Tibial nerve (tissue), 4 donors: ENCODE measurements at regions not wholly inside any gene's neighbourhood (a gene's known extent, or its start where the extent isn't known, plus 50 kb on each side); places are given as distances from the start of the nearest gene placed in this dataset.
"Not testable (repeated sequence)": the region's sequence is repeated elsewhere in the genome, so short reads cannot be mapped to it uniquely, and the experiment has no call there.

Experiments used
- DNase-seq, 2 donors: peaks; one replicate each; pipeline ENCODE4 v3.0.0-alpha.2; 2019; ENCODE audit warnings: low spot score in 2 of 2
- H3K27ac ChIP-seq, 4 donors: fragments of 200-600 bp; sonication (generic) in 3 of 4; one replicate each; pipeline ENCODE4 v1.5.1; 2017 to 2019; ENCODE audit warnings: mild to moderate bottlenecking in 1 of 4
- H3K27me3 ChIP-seq, 2 donors: fragments of 200-600 bp; sonication (generic) in 1 of 2; one replicate each; pipeline versions ENCODE4 v1.5.1 to v1.6.0; 2017 to 2019
- H3K36me3 ChIP-seq, 3 donors: fragments of 200-600 bp; sonication (generic); one replicate each; pipeline ENCODE4 v1.5.1; 2018 to 2019
- H3K4me1 ChIP-seq, 4 donors: fragments of 200-600 bp; sonication (generic) in 3 of 4; one replicate each; pipeline ENCODE4 v1.5.1; 2017 to 2019
- H3K4me3 ChIP-seq, 4 donors: fragments of 200-600 bp; sonication (generic) in 3 of 4; one replicate each; pipeline ENCODE4 v1.5.1; 2017 to 2019; ENCODE audit warnings: mild to moderate bottlenecking in 1 of 4, moderate library complexity in 1 of 4
- H3K9me3 ChIP-seq, 4 donors: fragments of 200-600 bp; sonication (generic) in 3 of 4; one replicate each; pipeline ENCODE4 v1.5.1; 2017 to 2019
- EP300 ChIP-seq, 2 donors: sonication (generic); formaldehyde crosslinking; IDR thresholded peaks; one replicate each; pipeline ENCODE4 v1.6.1; 2017; ENCODE audit warnings: antibody characterized with exemption in 2 of 2, mild to moderate bottlenecking in 1 of 2
- POLR2A ChIP-seq, 2 donors: fragments of 450-650 bp; IDR thresholded peaks; one replicate each; pipeline ENCODE4 v1.6.1; 2017; ENCODE audit warnings: antibody characterized with exemption in 2 of 2, mild to moderate bottlenecking in 2 of 2, moderate library complexity in 2 of 2
- WGBS, 2 donors: methylation state at CpG; one replicate each; pipeline ENCODE4 v1.1.5; 2018; 5-methylcytosine and 5-hydroxymethylcytosine counted together
- TF ChIP-seq, protein P1 (sequence below), 5 experiments: fragments of 200-600 bp in 3 of 5; fragments of 450-650 bp in 2 of 5; sonication (generic) in 3 of 5; IDR thresholded peaks; one replicate each; pipeline ENCODE4 v1.5.1; 2016 to 2019; ENCODE audit warnings: antibody characterized with exemption in 5 of 5, mild to moderate bottlenecking in 3 of 5, moderate library complexity in 2 of 5

GRCh38 chr5:158049459-158049858 lies 190.5 kb upstream of the CLINT1 start:
- TF ChIP-seq POLR2A (IDR thresholded peaks at IDR 0.05) (no peak), EP300 (IDR thresholded peaks at IDR 0.05) (no peak)
- TF ChIP-seq, protein P1, sequence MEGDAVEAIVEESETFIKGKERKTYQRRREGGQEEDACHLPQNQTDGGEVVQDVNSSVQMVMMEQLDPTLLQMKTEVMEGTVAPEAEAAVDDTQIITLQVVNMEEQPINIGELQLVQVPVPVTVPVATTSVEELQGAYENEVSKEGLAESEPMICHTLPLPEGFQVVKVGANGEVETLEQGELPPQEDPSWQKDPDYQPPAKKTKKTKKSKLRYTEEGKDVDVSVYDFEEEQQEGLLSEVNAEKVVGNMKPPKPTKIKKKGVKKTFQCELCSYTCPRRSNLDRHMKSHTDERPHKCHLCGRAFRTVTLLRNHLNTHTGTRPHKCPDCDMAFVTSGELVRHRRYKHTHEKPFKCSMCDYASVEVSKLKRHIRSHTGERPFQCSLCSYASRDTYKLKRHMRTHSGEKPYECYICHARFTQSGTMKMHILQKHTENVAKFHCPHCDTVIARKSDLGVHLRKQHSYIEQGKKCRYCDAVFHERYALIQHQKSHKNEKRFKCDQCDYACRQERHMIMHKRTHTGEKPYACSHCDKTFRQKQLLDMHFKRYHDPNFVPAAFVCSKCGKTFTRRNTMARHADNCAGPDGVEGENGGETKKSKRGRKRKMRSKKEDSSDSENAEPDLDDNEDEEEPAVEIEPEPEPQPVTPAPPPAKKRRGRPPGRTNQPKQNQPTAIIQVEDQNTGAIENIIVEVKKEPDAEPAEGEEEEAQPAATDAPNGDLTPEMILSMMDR (IDR thresholded peaks at IDR 0.05) = no peak
- Histone ChIP-seq H3K36me3 (no peaks in the 10 kb centered on the region), H3K4me1 (no peaks in the 10 kb centered on the region), H3K27me3 (no peaks in the 10 kb centered on the region), H3K4me3 (no peak overlapping the region), H3K9me3 (no peaks in the 10 kb centered on the region), H3K27ac (no peak overlapping the region)
- DNase-seq = no peak
- 71 to 75% methylated on average over 1 of the region's 1 CpG for WGBS, 2 donors

- no peak overlapping the region for H3K27ac ChIP-seq
- WGBS, 2 donors = 79 to 84% methylated on average over 1 of the region's 1 CpG
- TF ChIP-seq POLR2A (IDR thresholded peaks at IDR 0.05) (no peak), EP300 (IDR thresholded peaks at IDR 0.05) (no peak)
- TF ChIP-seq, protein P1 (IDR thresholded peaks at IDR 0.05) = no peak
- H3K4me1 ChIP-seq = no peaks in the 10 kb centered on the region
- H3K27me3 ChIP-seq = no peaks in the 10 kb centered on the region
- no peak overlapping the region for H3K4me3 ChIP-seq
- no peak for DNase-seq
- H3K9me3 ChIP-seq = no peaks in the 10 kb centered on the region
- no peaks in the 10 kb centered on the region for H3K36me3 ChIP-seq
Observed at GRCh38 chr5:158045696-158046095, 186.8 kb upstream of the CLINT1 start.

GRCh38 chr5:158039911-158040347 lies 181.0 kb upstream of the CLINT1 start:
- Histone ChIP-seq H3K9me3 (peaks cover 0 to 9% (median 2%) of the 10 kb centered on the region in 4 donors), H3K36me3 (no peaks in the 10 kb centered on the region), H3K27me3 (no peaks in the 10 kb centered on the region), H3K4me3 (no peak overlapping the region), H3K27ac (no peak overlapping the region), H3K4me1 (no peaks in the 10 kb centered on the region)
- DNase-seq = no peak
- TF ChIP-seq, protein P1 (IDR thresholded peaks at IDR 0.05) = no peak
- no peak for TF ChIP-seq EP300 (IDR thresholded peaks at IDR 0.05)
- TF ChIP-seq POLR2A (IDR thresholded peaks at IDR 0.05) = no peak
- 49 to 59% methylated on average over 2 of the region's 2 CpGs for WGBS, 2 donors

GRCh38 chr5:158039441-158039840 lies 180.5 kb upstream of the CLINT1 start:
- no peaks in the 10 kb centered on the region for H3K4me1 ChIP-seq
- no peak for DNase-seq
- no peaks in the 10 kb centered on the region for H3K27me3 ChIP-seq
- 56 to 97% methylated on average over 1 of the region's 1 CpG for WGBS, 2 donors
- no peak overlapping the region for H3K4me3 ChIP-seq
- H3K27ac ChIP-seq = no peak overlapping the region
- peaks cover 0 to 13% (median 5%) of the 10 kb centered on the region in 4 donors for H3K9me3 ChIP-seq
- no peak for TF ChIP-seq POLR2A (IDR thresholded peaks at IDR 0.05)
- TF ChIP-seq, protein P1 (IDR thresholded peaks at IDR 0.05) = no peak
- no peak for TF ChIP-seq EP300 (IDR thresholded peaks at IDR 0.05)
- H3K36me3 ChIP-seq = no peaks in the 10 kb centered on the region

- H3K27me3 ChIP-seq, H3K4me1 ChIP-seq, DNase-seq, H3K4me3 ChIP-seq, H3K36me3 ChIP-seq, H3K27ac ChIP-seq: not testable (repeated sequence)
- 96 to 100% methylated on average over 2 to 18 of the region's 31 CpGs for WGBS, 2 donors
- peaks cover 0 to 16% (median 5%) of the 10 kb centered on the region in 4 donors for H3K9me3 ChIP-seq
Observed at GRCh38 chr5:158036983-158037595, 178.1 kb upstream of the CLINT1 start.

- 90% methylated on average over 6 of the region's 6 CpGs for WGBS, 2 donors
- H3K27me3 ChIP-seq, H3K4me3 ChIP-seq, DNase-seq, H3K27ac ChIP-seq, H3K4me1 ChIP-seq, H3K36me3 ChIP-seq: not testable (repeated sequence)
- H3K9me3 ChIP-seq = peaks cover 0 to 16% (median 5%) of the 10 kb centered on the region in 4 donors
Observed at GRCh38 chr5:158034586-158034985, 175.6 kb upstream of the CLINT1 start.
